ENCODE measurements at regions not wholly inside any gene's neighbourhood (a gene's known extent, or its start where the extent isn't known, plus 50 kb on each side); places are given as distances from the start of the nearest gene placed in this dataset.
A peak's percentile ranks its signal among the peaks of the same experiment; 100 is the strongest.

GRCh38 chr13:40221460-40222201 lies 444.8 kb downstream of the FOXO1 start:
- Mint-ChIP-seq H3K4me3 (peak overlapping the region; percentile 5 to 82 (median 72)), H3K4me1 (peaks cover 41 to 67% (median 65%) of the 10 kb centered on the region in 3 donors), H3K36me3 (no peaks in the 10 kb centered on the region), H3K27ac (peak overlapping the region; percentile 74 to 97 (median 94)), H3K27me3 (no peaks in the 10 kb centered on the region), H3K9me3 (no peaks in the 10 kb centered on the region)
- no peaks in the 10 kb centered on the region for H3K36me3 ChIP-seq (ENCODE audit: insufficient read depth, low read length)
- H3K27ac ChIP-seq (ENCODE audit: low read depth, low read length), result no peak overlapping the region
- DNase-seq, result peak; percentile 16 to 82 (median 70)
- peak overlapping the region; percentile 11 for H3K4me3 ChIP-seq (ENCODE audit: low read length)
- no peaks in the 10 kb centered on the region for H3K9me3 ChIP-seq (ENCODE audit: low read length)
- H3K4me1 ChIP-seq (ENCODE audit: insufficient read depth, low read length), result peaks cover 36% of the 10 kb centered on the region
- POLR2A ChIA-PET, result no interaction called here
- CTCF ChIA-PET, result interaction anchor here (2.7 kb wide), 1 partner anchor 446 kb away, joined by 6 read pairs; no protein-coding TSS in a partner anchor
- H3K27me3 ChIP-seq (ENCODE audit: insufficient read depth, low read length, poor library complexity, severe bottlenecking), result no peaks in the 10 kb centered on the region

GRCh38 chr13:40223585-40223984 lies 442.9 kb downstream of the FOXO1 start:
- Mint-ChIP-seq H3K4me1 (peaks cover 36 to 53% (median 51%) of the 10 kb centered on the region in 3 donors), H3K9me3 (no peaks in the 10 kb centered on the region), H3K27me3 (no peaks in the 10 kb centered on the region), H3K36me3 (no peaks in the 10 kb centered on the region), H3K27ac (peak overlapping the region in 6 of 8 donors; percentile 16 to 93 (median 80)), H3K4me3 (peak overlapping the region in 1 of 7 donors; percentile 33)
- DNase-seq, result no peak
- Histone ChIP-seq H3K36me3 (ENCODE audit: insufficient read depth, low read length) (no peaks in the 10 kb centered on the region), H3K27ac (ENCODE audit: low read depth, low read length) (no peak overlapping the region), H3K4me3 (ENCODE audit: low read length) (no peak overlapping the region), H3K27me3 (ENCODE audit: insufficient read depth, low read length, poor library complexity, severe bottlenecking) (no peaks in the 10 kb centered on the region), H3K4me1 (ENCODE audit: insufficient read depth, low read length) (peaks cover 36% of the 10 kb centered on the region), H3K9me3 (ENCODE audit: low read length) (no peaks in the 10 kb centered on the region)
- ChIA-PET POLR2A (no interaction called here), CTCF (no interaction called here)

- H3K9me3 Mint-ChIP-seq, result no peaks in the 10 kb centered on the region
- H3K27ac ChIP-seq (ENCODE audit: low read depth, low read length), result no peak overlapping the region
- H3K4me1 Mint-ChIP-seq, result peaks cover 4 to 28% (median 16%) of the 10 kb centered on the region in 3 donors
- ChIA-PET CTCF (no interaction called here), POLR2A (no interaction called here)
- H3K36me3 Mint-ChIP-seq, result no peaks in the 10 kb centered on the region
- no peaks in the 10 kb centered on the region for H3K36me3 ChIP-seq (ENCODE audit: insufficient read depth, low read length)
- no peak overlapping the region for H3K4me3 Mint-ChIP-seq
- H3K27me3 Mint-ChIP-seq, result peaks cover 2% of the 10 kb centered on the region in 2 donors
- no peaks in the 10 kb centered on the region for H3K27me3 ChIP-seq (ENCODE audit: insufficient read depth, low read length, poor library complexity, severe bottlenecking)
- H3K27ac Mint-ChIP-seq, result no peak overlapping the region
- no peak for DNase-seq
- no peaks in the 10 kb centered on the region for H3K9me3 ChIP-seq (ENCODE audit: low read length)
- H3K4me1 ChIP-seq (ENCODE audit: insufficient read depth, low read length), result no peaks in the 10 kb centered on the region
- no peak overlapping the region for H3K4me3 ChIP-seq (ENCODE audit: low read length)
Measured at GRCh38 chr13:40228496-40228895, 437.9 kb downstream of the FOXO1 start.

GRCh38 chr13:40228990-40229389 lies 437.5 kb downstream of the FOXO1 start:
- no peak for DNase-seq
- no peaks in the 10 kb centered on the region for H3K4me1 ChIP-seq (ENCODE audit: insufficient read depth, low read length)
- ChIA-PET POLR2A (no interaction called here), CTCF (no interaction called here)
- no peaks in the 10 kb centered on the region for H3K36me3 Mint-ChIP-seq
- no peaks in the 10 kb centered on the region for H3K9me3 ChIP-seq (ENCODE audit: low read length)
- peaks cover 2 to 3% of the 10 kb centered on the region in 2 donors for H3K27me3 Mint-ChIP-seq
- no peaks in the 10 kb centered on the region for H3K36me3 ChIP-seq (ENCODE audit: insufficient read depth, low read length)
- no peak overlapping the region for H3K27ac Mint-ChIP-seq
- H3K4me1 Mint-ChIP-seq, result peaks cover 2 to 23% (median 11%) of the 10 kb centered on the region in 3 donors
- no peaks in the 10 kb centered on the region for H3K27me3 ChIP-seq (ENCODE audit: insufficient read depth, low read length, poor library complexity, severe bottlenecking)
- no peak overlapping the region for H3K4me3 ChIP-seq (ENCODE audit: low read length)
- no peaks in the 10 kb centered on the region for H3K9me3 Mint-ChIP-seq
- H3K27ac ChIP-seq (ENCODE audit: low read depth, low read length), result no peak overlapping the region
- no peak overlapping the region for H3K4me3 Mint-ChIP-seq

- Histone ChIP-seq H3K4me1 (ENCODE audit: insufficient read depth, low read length) (no peaks in the 10 kb centered on the region), H3K27me3 (ENCODE audit: insufficient read depth, low read length, poor library complexity, severe bottlenecking) (no peaks in the 10 kb centered on the region), H3K27ac (ENCODE audit: low read depth, low read length) (no peak overlapping the region), H3K4me3 (ENCODE audit: low read length) (no peak overlapping the region), H3K9me3 (ENCODE audit: low read length) (no peaks in the 10 kb centered on the region), H3K36me3 (ENCODE audit: insufficient read depth, low read length) (no peaks in the 10 kb centered on the region)
- Mint-ChIP-seq H3K4me1 (peaks cover 2 to 22% (median 11%) of the 10 kb centered on the region in 3 donors), H3K4me3 (no peak overlapping the region), H3K27ac (no peak overlapping the region), H3K27me3 (peaks cover 2 to 3% of the 10 kb centered on the region in 2 donors), H3K36me3 (no peaks in the 10 kb centered on the region), H3K9me3 (no peaks in the 10 kb centered on the region)
- ChIA-PET CTCF (no interaction called here), POLR2A (no interaction called here)
- no peak for DNase-seq
Measured at GRCh38 chr13:40230833-40231266, 435.6 kb downstream of the FOXO1 start.

GRCh38 chr13:40231311-40231710 lies 435.1 kb downstream of the FOXO1 start:
- Histone ChIP-seq H3K36me3 (ENCODE audit: insufficient read depth, low read length) (no peaks in the 10 kb centered on the region), H3K9me3 (ENCODE audit: low read length) (no peaks in the 10 kb centered on the region), H3K27me3 (ENCODE audit: insufficient read depth, low read length, poor library complexity, severe bottlenecking) (no peaks in the 10 kb centered on the region), H3K4me1 (ENCODE audit: insufficient read depth, low read length) (no peaks in the 10 kb centered on the region), H3K27ac (ENCODE audit: low read depth, low read length) (no peak overlapping the region), H3K4me3 (ENCODE audit: low read length) (no peak overlapping the region)
- ChIA-PET CTCF (no interaction called here), POLR2A (no interaction called here)
- Mint-ChIP-seq H3K27me3 (peaks cover 2 to 3% of the 10 kb centered on the region in 2 donors), H3K4me3 (no peak overlapping the region), H3K9me3 (no peaks in the 10 kb centered on the region), H3K27ac (no peak overlapping the region), H3K4me1 (peaks cover 2 to 22% (median 11%) of the 10 kb centered on the region in 3 donors), H3K36me3 (no peaks in the 10 kb centered on the region)
- DNase-seq, result no peak

- Mint-ChIP-seq H3K4me1 (peaks cover 2 to 22% (median 11%) of the 10 kb centered on the region in 3 donors), H3K9me3 (no peaks in the 10 kb centered on the region), H3K36me3 (no peaks in the 10 kb centered on the region), H3K27me3 (peaks cover 2 to 3% of the 10 kb centered on the region in 2 donors), H3K27ac (no peak overlapping the region), H3K4me3 (no peak overlapping the region)
- Histone ChIP-seq H3K4me3 (ENCODE audit: low read length) (no peak overlapping the region), H3K27me3 (ENCODE audit: insufficient read depth, low read length, poor library complexity, severe bottlenecking) (no peaks in the 10 kb centered on the region), H3K9me3 (ENCODE audit: low read length) (no peaks in the 10 kb centered on the region), H3K27ac (ENCODE audit: low read depth, low read length) (no peak overlapping the region), H3K36me3 (ENCODE audit: insufficient read depth, low read length) (no peaks in the 10 kb centered on the region), H3K4me1 (ENCODE audit: insufficient read depth, low read length) (no peaks in the 10 kb centered on the region)
- DNase-seq, result no peak
- ChIA-PET POLR2A (no interaction called here), CTCF (no interaction called here)
Measured at GRCh38 chr13:40231751-40232150, 434.7 kb downstream of the FOXO1 start.

- no peak overlapping the region for H3K4me3 Mint-ChIP-seq
- Histone ChIP-seq H3K4me1 (ENCODE audit: insufficient read depth, low read length) (no peaks in the 10 kb centered on the region), H3K9me3 (ENCODE audit: low read length) (no peaks in the 10 kb centered on the region), H3K4me3 (ENCODE audit: low read length) (no peak overlapping the region), H3K27me3 (ENCODE audit: insufficient read depth, low read length, poor library complexity, severe bottlenecking) (no peaks in the 10 kb centered on the region), H3K27ac (ENCODE audit: low read depth, low read length) (no peak overlapping the region), H3K36me3 (ENCODE audit: insufficient read depth, low read length) (no peaks in the 10 kb centered on the region)
- CTCF ChIA-PET, result no interaction called here
- peaks cover 2 to 3% of the 10 kb centered on the region in 2 donors for H3K27me3 Mint-ChIP-seq
- DNase-seq, result no peak
- H3K9me3 Mint-ChIP-seq, result no peaks in the 10 kb centered on the region
- no peaks in the 10 kb centered on the region for H3K36me3 Mint-ChIP-seq
- peaks cover 2 to 22% (median 11%) of the 10 kb centered on the region in 3 donors for H3K4me1 Mint-ChIP-seq
- POLR2A ChIA-PET, result no interaction called here
- H3K27ac Mint-ChIP-seq, result peak overlapping the region in 1 of 8 donors; percentile 0
Measured at GRCh38 chr13:40232311-40233040, 434.0 kb downstream of the FOXO1 start.

Measured in CD8-positive, alpha-beta memory T cell (primary cell).